Stomach (tissue), 4 donors: ENCODE measurements at regions not wholly inside any gene's neighbourhood (a gene's known extent, or its start where the extent isn't known, plus 50 kb on each side); places are given as distances from the start of the nearest gene placed in this dataset.

Experiments used
- CTCF ChIP-seq, 7 experiments: fragments of 450-650 bp in 4 of 7; fragments of 200-600 bp in 3 of 7; sonication (generic) in 3 of 7; IDR thresholded peaks; one replicate each; pipeline ENCODE4 v1.5.1; 2016 to 2019; ENCODE audit warnings: antibody characterized with exemption in 7 of 7, control low read depth in 2 of 7, mild to moderate bottlenecking in 1 of 7
- EP300 ChIP-seq: sonication (generic); formaldehyde crosslinking; IDR thresholded peaks from one replicate; pipeline ENCODE4 v1.6.1; 2017; ENCODE audit warnings: antibody characterized with exemption
- POLR2A ChIP-seq, 4 donors: fragments of 450-650 bp; IDR thresholded peaks; one replicate each; pipeline ENCODE4 v1.6.1; 2016; ENCODE audit warnings: antibody characterized with exemption in 4 of 4, control low read depth in 2 of 4, mild to moderate bottlenecking in 1 of 4, moderate library complexity in 1 of 4
- POLR2AphosphoS5 ChIP-seq, 3 donors: sonication (generic); formaldehyde crosslinking; IDR thresholded peaks; one replicate each; pipeline ENCODE4 v1.6.1; 2016; ENCODE audit warnings: antibody characterized with exemption in 3 of 3

DNA sequence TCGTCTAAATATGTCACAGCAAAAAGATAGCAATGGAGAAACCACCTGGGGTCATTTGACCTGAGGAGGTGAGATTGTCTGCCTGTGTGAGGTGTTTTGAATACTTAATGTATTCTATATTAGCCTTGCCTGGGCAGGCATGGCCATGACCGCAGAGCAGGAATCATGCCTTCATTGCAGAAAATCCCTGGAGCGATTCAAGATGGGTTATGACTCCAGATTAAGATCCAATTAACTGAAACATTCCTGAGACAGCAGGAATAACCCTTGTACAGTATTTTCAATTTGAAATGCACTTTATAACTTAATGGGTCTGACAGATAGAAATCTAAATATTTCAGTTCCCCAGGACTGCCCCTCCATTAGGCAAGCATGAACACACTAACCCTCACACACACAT lies 227.3 kb upstream of the RAB6C start:
- no peak for TF ChIP-seq CTCF (IDR thresholded peaks at IDR 0.05)
- no peak for TF ChIP-seq POLR2A (IDR thresholded peaks at IDR 0.05)
- no peak for TF ChIP-seq POLR2AphosphoS5 (IDR thresholded peaks at IDR 0.05)
- no peak for TF ChIP-seq EP300
